ENCODE measurements at regions not wholly inside any gene's neighbourhood (a gene's known extent, or its start where the extent isn't known, plus 50 kb on each side); places are given as distances from the start of the nearest gene placed in this dataset.

DNA sequence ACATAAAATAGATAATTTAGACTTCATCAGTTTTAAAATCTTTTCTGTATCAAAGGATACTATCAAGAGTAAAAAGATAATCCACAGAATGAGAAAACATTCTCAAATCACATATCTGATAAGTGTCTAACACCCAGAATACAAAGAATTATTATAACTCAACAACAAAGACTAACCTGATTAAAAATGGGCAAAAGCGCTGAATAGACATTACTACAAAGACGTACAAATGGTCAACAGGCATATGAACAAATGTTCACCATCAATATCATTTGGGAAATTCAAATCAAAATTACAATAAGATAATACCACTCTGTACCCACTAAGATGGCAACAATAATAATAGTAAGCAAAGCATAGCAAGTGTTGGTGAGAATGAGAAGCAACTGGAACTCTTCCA is 503.8 kb downstream of the CDH26 start:
- intact Hi-C loops (cut with micrococcal nuclease) = no loop called here
- H3K4me1 Mint-ChIP-seq (ENCODE audit: insufficient read depth, unreplicated experiment) = no peaks in the 10 kb centered on the region
- no peak for DNase-seq (ENCODE audit: unreplicated experiment)
- TF ChIP-seq, protein P1, sequence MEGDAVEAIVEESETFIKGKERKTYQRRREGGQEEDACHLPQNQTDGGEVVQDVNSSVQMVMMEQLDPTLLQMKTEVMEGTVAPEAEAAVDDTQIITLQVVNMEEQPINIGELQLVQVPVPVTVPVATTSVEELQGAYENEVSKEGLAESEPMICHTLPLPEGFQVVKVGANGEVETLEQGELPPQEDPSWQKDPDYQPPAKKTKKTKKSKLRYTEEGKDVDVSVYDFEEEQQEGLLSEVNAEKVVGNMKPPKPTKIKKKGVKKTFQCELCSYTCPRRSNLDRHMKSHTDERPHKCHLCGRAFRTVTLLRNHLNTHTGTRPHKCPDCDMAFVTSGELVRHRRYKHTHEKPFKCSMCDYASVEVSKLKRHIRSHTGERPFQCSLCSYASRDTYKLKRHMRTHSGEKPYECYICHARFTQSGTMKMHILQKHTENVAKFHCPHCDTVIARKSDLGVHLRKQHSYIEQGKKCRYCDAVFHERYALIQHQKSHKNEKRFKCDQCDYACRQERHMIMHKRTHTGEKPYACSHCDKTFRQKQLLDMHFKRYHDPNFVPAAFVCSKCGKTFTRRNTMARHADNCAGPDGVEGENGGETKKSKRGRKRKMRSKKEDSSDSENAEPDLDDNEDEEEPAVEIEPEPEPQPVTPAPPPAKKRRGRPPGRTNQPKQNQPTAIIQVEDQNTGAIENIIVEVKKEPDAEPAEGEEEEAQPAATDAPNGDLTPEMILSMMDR (IDR thresholded peaks at IDR 0.05; ENCODE audit: unreplicated experiment) = no peak
- H3K27me3 Mint-ChIP-seq (ENCODE audit: insufficient read depth, unreplicated experiment) = peaks cover 51% of the 10 kb centered on the region
- H3K9me3 Mint-ChIP-seq (ENCODE audit: unreplicated experiment) = no peaks in the 10 kb centered on the region
- H3K36me3 Mint-ChIP-seq (ENCODE audit: insufficient read depth, unreplicated experiment) = no peaks in the 10 kb centered on the region
- BruUV-seq (replicated peaks) = no TSS peak
- POLR2A ChIA-PET = no interaction called here
- no peak overlapping the region for H3K4me3 Mint-ChIP-seq (ENCODE audit: unreplicated experiment)
- no peak overlapping the region for H3K27ac Mint-ChIP-seq (ENCODE audit: low read depth, unreplicated experiment)
- CTCF ChIA-PET = no interaction called here

DNA sequence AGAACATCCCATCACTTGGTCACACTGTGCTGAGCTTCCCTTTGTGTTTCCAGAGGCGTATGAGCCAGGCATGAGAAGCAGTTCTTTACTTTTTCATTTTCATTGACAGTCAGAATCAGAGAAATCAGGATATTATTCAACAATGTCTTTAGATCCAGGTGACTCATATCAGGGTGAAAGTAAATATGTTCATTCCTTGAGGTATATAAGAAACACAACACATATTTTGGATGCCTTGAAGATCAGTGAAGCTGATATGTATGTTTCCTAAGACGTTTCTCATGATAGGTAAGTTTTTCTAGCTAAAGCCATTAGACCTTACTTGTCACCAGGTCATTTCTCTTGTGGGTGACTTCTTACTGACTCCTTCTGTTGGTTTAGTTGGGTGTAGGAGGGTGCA is 505.6 kb downstream of the CDH26 start:
- TF ChIP-seq, protein P1 (IDR thresholded peaks at IDR 0.05; ENCODE audit: unreplicated experiment) = no peak
- Mint-ChIP-seq H3K4me3 (ENCODE audit: unreplicated experiment) (no peak overlapping the region), H3K27me3 (ENCODE audit: insufficient read depth, unreplicated experiment) (peaks cover 33% of the 10 kb centered on the region), H3K27ac (ENCODE audit: low read depth, unreplicated experiment) (no peak overlapping the region), H3K36me3 (ENCODE audit: insufficient read depth, unreplicated experiment) (no peaks in the 10 kb centered on the region), H3K4me1 (ENCODE audit: insufficient read depth, unreplicated experiment) (no peaks in the 10 kb centered on the region), H3K9me3 (ENCODE audit: unreplicated experiment) (no peaks in the 10 kb centered on the region)
- BruUV-seq (replicated peaks) = no TSS peak
- CTCF ChIA-PET = interaction anchor here (0.5 to 1.0 kb wide), 2 partner anchors 253 to 1695 kb away, joined by 3 read pairs; no protein-coding TSS in a partner anchor
- POLR2A ChIA-PET = interaction anchor here (0.9 kb wide), 1 partner anchor 145 kb away, joined by 3 read pairs; no protein-coding TSS in a partner anchor
- intact Hi-C loops (cut with micrococcal nuclease) = no loop called here
- DNase-seq (ENCODE audit: unreplicated experiment) = no peak

DNA sequence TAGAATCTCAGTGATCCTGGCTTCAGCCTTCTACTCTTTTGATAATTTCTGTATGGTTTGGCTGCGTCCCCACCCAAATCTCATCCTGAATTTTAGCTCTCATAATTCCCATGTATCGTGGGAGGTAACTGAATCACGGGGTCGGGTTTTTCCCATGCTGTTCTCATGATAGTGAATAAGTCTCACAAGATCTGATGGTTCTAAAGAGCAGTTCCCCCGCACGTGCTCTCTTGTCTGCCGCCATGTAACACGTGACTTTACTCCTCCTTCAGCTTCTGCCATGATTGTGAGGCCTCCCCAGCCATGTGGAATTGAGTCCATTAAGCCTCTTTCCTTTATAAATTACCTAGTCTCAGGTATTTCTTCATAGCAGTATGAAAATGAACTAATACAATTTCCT is 507.2 kb downstream of the CDH26 start:
- Mint-ChIP-seq H3K4me3 (ENCODE audit: unreplicated experiment) (no peak overlapping the region), H3K36me3 (ENCODE audit: insufficient read depth, unreplicated experiment) (no peaks in the 10 kb centered on the region), H3K27me3 (ENCODE audit: insufficient read depth, unreplicated experiment) (peaks cover 37% of the 10 kb centered on the region), H3K4me1 (ENCODE audit: insufficient read depth, unreplicated experiment) (no peaks in the 10 kb centered on the region), H3K9me3 (ENCODE audit: unreplicated experiment) (no peaks in the 10 kb centered on the region), H3K27ac (ENCODE audit: low read depth, unreplicated experiment) (no peak overlapping the region)
- BruUV-seq (replicated peaks) = no TSS peak
- DNase-seq (ENCODE audit: unreplicated experiment) = no peak
- POLR2A ChIA-PET = no interaction called here
- intact Hi-C loops (cut with micrococcal nuclease) = no loop called here
- CTCF ChIA-PET = no interaction called here
- TF ChIP-seq, protein P1 (IDR thresholded peaks at IDR 0.05; ENCODE audit: unreplicated experiment) = no peak

DNA sequence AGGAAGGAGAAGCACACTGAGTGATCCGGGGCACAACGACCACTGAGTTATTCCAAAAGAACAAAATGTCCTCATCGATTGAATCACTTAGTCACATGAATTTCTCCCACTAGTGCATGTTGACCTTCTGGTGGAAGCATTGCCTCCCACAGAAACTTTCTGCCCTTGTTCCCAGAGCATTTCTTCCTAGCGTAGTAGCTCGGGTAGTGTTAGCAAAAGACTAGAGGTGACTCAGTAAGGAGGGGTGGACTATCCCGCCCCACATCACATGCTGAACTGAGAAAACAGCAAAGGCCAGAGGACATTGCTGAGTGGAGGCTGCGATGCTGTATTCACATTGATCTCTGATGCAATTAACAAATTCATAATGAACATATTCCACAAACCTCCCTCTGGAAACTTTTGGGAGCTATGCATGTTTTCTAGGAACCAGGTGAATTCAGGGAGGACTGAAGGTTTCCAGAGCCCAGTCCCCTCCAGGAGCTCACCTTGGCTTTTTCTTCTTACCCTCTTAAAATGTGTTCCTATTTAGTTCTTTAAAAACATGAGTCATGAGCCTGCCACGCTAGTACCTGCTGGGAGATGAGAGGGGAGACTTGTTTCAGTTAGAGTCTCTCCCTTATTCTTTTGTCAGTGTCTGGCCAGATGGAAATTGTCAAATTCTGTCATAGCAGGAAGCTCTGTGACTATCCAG is 507.9 kb downstream of the CDH26 start:
- TF ChIP-seq, protein P1 (IDR thresholded peaks at IDR 0.05; ENCODE audit: unreplicated experiment) = no peak
- BruUV-seq (replicated peaks) = no TSS peak
- H3K36me3 Mint-ChIP-seq (ENCODE audit: insufficient read depth, unreplicated experiment) = no peaks in the 10 kb centered on the region

More for the DNA sequence above, 507.9 kb downstream of the CDH26 start:
- no peak for DNase-seq (ENCODE audit: unreplicated experiment)
- Mint-ChIP-seq H3K4me3 (ENCODE audit: unreplicated experiment) (no peak overlapping the region), H3K4me1 (ENCODE audit: insufficient read depth, unreplicated experiment) (no peaks in the 10 kb centered on the region), H3K27me3 (ENCODE audit: insufficient read depth, unreplicated experiment) (peaks cover 44% of the 10 kb centered on the region), H3K27ac (ENCODE audit: low read depth, unreplicated experiment) (no peak overlapping the region), H3K9me3 (ENCODE audit: unreplicated experiment) (no peaks in the 10 kb centered on the region)
- POLR2A ChIA-PET = no interaction called here
- CTCF ChIA-PET = no interaction called here
- intact Hi-C loops (cut with micrococcal nuclease) = no loop called here
